Left lung (tissue), 4 donors: ENCODE measurements at regions not wholly inside any gene's neighbourhood (a gene's known extent, or its start where the extent isn't known, plus 50 kb on each side); places are given as distances from the start of the nearest gene placed in this dataset.
A peak's percentile ranks its signal among the peaks of the same experiment; 100 is the strongest.

Experiments
- ATAC-seq: fragments of 200-7000 bp; cut with Tn5 transposase; one replicate; pipeline ENCODE4 v1.9.1; 2020; ENCODE audit warnings: moderate library complexity
- DNase-seq, 4 donors: peaks; one replicate each; pipeline ENCODE4 v3.0.0-alpha.2; 2013 to 2020
- H3K27ac ChIP-seq, 2 donors: fragments of 200-600 bp; sonication (generic) in 1 of 2; one replicate each; pipeline versions ENCODE4 v1.5.0 to v1.8.0; 2020 to 2021
- H3K27me3 ChIP-seq, 2 donors: fragments of 200-600 bp; sonication (generic) in 1 of 2; one replicate each; pipeline versions ENCODE4 v1.5.0 to v1.8.0; 2020 to 2021
- H3K36me3 ChIP-seq, 2 donors: fragments of 200-600 bp; sonication (generic) in 1 of 2; one replicate each; pipeline versions ENCODE4 v1.5.0 to v1.8.0; 2020 to 2021
- H3K4me1 ChIP-seq, 2 donors: fragments of 200-600 bp; one replicate each; pipeline ENCODE4 v1.8.0; 2021
- H3K4me3 ChIP-seq, 2 donors: fragments of 200-600 bp; sonication (generic) in 1 of 2; one replicate each; pipeline versions ENCODE4 v1.5.0 to v1.8.0; 2020 to 2021; ENCODE audit warnings: mild to moderate bottlenecking in 1 of 2
- H3K9me3 ChIP-seq, 2 donors: fragments of 200-600 bp; sonication (generic) in 1 of 2; one replicate each; pipeline versions ENCODE4 v1.5.0 to v1.8.0; 2020 to 2021
- CTCF ChIP-seq, 2 donors: fragments of 200-600 bp; sonication (generic) in 1 of 2; IDR thresholded peaks; one replicate each; pipeline versions ENCODE4 v1.5.0 to v1.8.0; 2021; ENCODE audit warnings: antibody characterized with exemption in 2 of 2
- intact Hi-C, 2 donors: fragments of 100-400 bp; cut with DNase I; formaldehyde crosslinking; loops; one replicate each; pipeline versions ENCODE4 v1.11.2 to v1.14.2; 2022
- donor health status: DM: no; HTN: yes; CAD: no.
- donor health status: DM: no; HTN: no; CAD: no.

- Histone ChIP-seq H3K4me3 (no peak overlapping the region), H3K36me3 (no peaks in the 10 kb centered on the region), H3K4me1 (no peaks in the 10 kb centered on the region), H3K9me3 (no peaks in the 10 kb centered on the region), H3K27me3 (no peaks in the 10 kb centered on the region), H3K27ac (no peak overlapping the region)
- no peak for TF ChIP-seq CTCF (IDR thresholded peaks at IDR 0.05)
- intact Hi-C loops: no loop called here
- no peak for DNase-seq
- no peak for ATAC-seq
Observed at GRCh38 chr9:106423575-106423974, 439.4 kb upstream of the ZNF462 start.

- no peaks in the 10 kb centered on the region for H3K27me3 ChIP-seq
- intact Hi-C loops: no loop called here
- ATAC-seq: no peak
- H3K4me3 ChIP-seq: no peak overlapping the region
- no peak for TF ChIP-seq CTCF (IDR thresholded peaks at IDR 0.05)
- H3K9me3 ChIP-seq: no peaks in the 10 kb centered on the region
- no peak overlapping the region for H3K27ac ChIP-seq
- DNase-seq: no peak
- no peaks in the 10 kb centered on the region for H3K36me3 ChIP-seq
- H3K4me1 ChIP-seq: no peaks in the 10 kb centered on the region
Observed at GRCh38 chr9:106432631-106433030, 430.3 kb upstream of the ZNF462 start.

- Histone ChIP-seq H3K4me3 (no peak overlapping the region), H3K27ac (no peak overlapping the region), H3K4me1 (no peaks in the 10 kb centered on the region), H3K36me3 (no peaks in the 10 kb centered on the region), H3K9me3 (no peaks in the 10 kb centered on the region), H3K27me3 (no peaks in the 10 kb centered on the region)
- no peak for TF ChIP-seq CTCF (IDR thresholded peaks at IDR 0.05)
- peak in 2 of 4 donors; percentile 5 to 10 for DNase-seq
- no peak for ATAC-seq
- intact Hi-C loops: no loop called here
Observed at GRCh38 chr9:106438928-106439327, 424.0 kb upstream of the ZNF462 start.

GRCh38 chr9:106441283-106441682 lies 421.7 kb upstream of the ZNF462 start:
- ATAC-seq (no peak), DNase-seq (peak in 1 of 4 donors; percentile 1)
- Histone ChIP-seq H3K4me3 (no peak overlapping the region), H3K9me3 (no peaks in the 10 kb centered on the region), H3K27ac (no peak overlapping the region), H3K27me3 (no peaks in the 10 kb centered on the region), H3K36me3 (no peaks in the 10 kb centered on the region), H3K4me1 (no peaks in the 10 kb centered on the region)
- no peak for TF ChIP-seq CTCF (IDR thresholded peaks at IDR 0.05)
- intact Hi-C loops: no loop called here

- no peak overlapping the region for H3K4me3 ChIP-seq
- ATAC-seq (no peak), DNase-seq (no peak)
- H3K36me3 ChIP-seq: no peaks in the 10 kb centered on the region
- H3K4me1 ChIP-seq: no peaks in the 10 kb centered on the region
- H3K9me3 ChIP-seq: no peaks in the 10 kb centered on the region
- TF ChIP-seq CTCF (IDR thresholded peaks at IDR 0.05): no peak
- intact Hi-C loops: no loop called here
- no peaks in the 10 kb centered on the region for H3K27me3 ChIP-seq
- no peak overlapping the region for H3K27ac ChIP-seq
Observed at GRCh38 chr9:106443520-106443919, 419.4 kb upstream of the ZNF462 start.
